ENCODE measurements at regions not wholly inside any gene's neighbourhood (a gene's known extent, or its start where the extent isn't known, plus 50 kb on each side); places are given as distances from the start of the nearest gene placed in this dataset.

- 32% methylated on average over 2 of the region's 2 CpGs for WGBS (ENCODE audit: low lambda C conversion rate, missing lambda C conversion rate)
- Histone ChIP-seq H3K9me2 (replicated peaks; ENCODE audit: insufficient read depth) (no peaks in the 10 kb centered on the region), H3K4me3 (no peak overlapping the region), H3K4me1 (ENCODE audit: insufficient read depth) (no peaks in the 10 kb centered on the region), H3K4me2 (no peak overlapping the region), H3K79me2 (no peaks in the 10 kb centered on the region), H3K27ac (no peak overlapping the region), H3K36me3 (replicated peaks; ENCODE audit: insufficient read depth, low read depth) (no peaks in the 10 kb centered on the region), H3K9me3 (ENCODE audit: low read depth) (no peaks in the 10 kb centered on the region), H3K27me3 (no peaks in the 10 kb centered on the region), H2AFZ (no peak overlapping the region), H4K20me1 (ENCODE audit: insufficient read depth, poor library complexity, severe bottlenecking) (no peaks in the 10 kb centered on the region)
- TF ChIP-seq CTCF (IDR thresholded peaks at IDR 0.05; ENCODE audit: poor library complexity) (no peak), EZH2phosphoT487 (IDR thresholded peaks at IDR 0.05; ENCODE audit: low read depth, severe bottlenecking, unreplicated experiment) (no peak), EZH2 (IDR thresholded peaks at IDR 0.05; ENCODE audit: borderline replicate concordance) (no peak)
- DNase-seq (ENCODE audit: low spot score), result no peak
These were observed 350.5 kb upstream of the COL8A1 start for GRCh38 chr3:99287876-99288275.

GRCh38 chr3:99286266-99286845 is 352.0 kb upstream of the COL8A1 start:
- no peak overlapping the region for H3K4me3 ChIP-seq
- DNase-seq (ENCODE audit: low spot score), result no peak
- no peaks in the 10 kb centered on the region for H3K9me3 ChIP-seq (ENCODE audit: low read depth)
- H4K20me1 ChIP-seq (ENCODE audit: insufficient read depth, poor library complexity, severe bottlenecking), result no peaks in the 10 kb centered on the region
- no peak overlapping the region for H3K27ac ChIP-seq
- H2AFZ ChIP-seq, result no peak overlapping the region
- H3K9me2 ChIP-seq (replicated peaks; ENCODE audit: insufficient read depth), result no peaks in the 10 kb centered on the region
- TF ChIP-seq CTCF (IDR thresholded peaks at IDR 0.05; ENCODE audit: poor library complexity) (no peak), EZH2phosphoT487 (IDR thresholded peaks at IDR 0.05; ENCODE audit: low read depth, severe bottlenecking, unreplicated experiment) (no peak), EZH2 (IDR thresholded peaks at IDR 0.05; ENCODE audit: borderline replicate concordance) (no peak)
- no peaks in the 10 kb centered on the region for H3K79me2 ChIP-seq
- no peaks in the 10 kb centered on the region for H3K4me1 ChIP-seq (ENCODE audit: insufficient read depth)
- no peaks in the 10 kb centered on the region for H3K27me3 ChIP-seq
- H3K4me2 ChIP-seq, result no peak overlapping the region
- no peaks in the 10 kb centered on the region for H3K36me3 ChIP-seq (replicated peaks; ENCODE audit: insufficient read depth, low read depth)

- no peak overlapping the region for H3K4me2 ChIP-seq
- H3K36me3 ChIP-seq (replicated peaks; ENCODE audit: insufficient read depth, low read depth), result no peaks in the 10 kb centered on the region
- TF ChIP-seq EZH2phosphoT487 (IDR thresholded peaks at IDR 0.05; ENCODE audit: low read depth, severe bottlenecking, unreplicated experiment) (no peak), CTCF (IDR thresholded peaks at IDR 0.05; ENCODE audit: poor library complexity) (no peak), EZH2 (IDR thresholded peaks at IDR 0.05; ENCODE audit: borderline replicate concordance) (no peak)
- H3K4me3 ChIP-seq, result no peak overlapping the region
- no peak overlapping the region for H3K27ac ChIP-seq
- H3K79me2 ChIP-seq, result no peaks in the 10 kb centered on the region
- no peaks in the 10 kb centered on the region for H4K20me1 ChIP-seq (ENCODE audit: insufficient read depth, poor library complexity, severe bottlenecking)
- H3K4me1 ChIP-seq (ENCODE audit: insufficient read depth), result no peaks in the 10 kb centered on the region
- H3K9me2 ChIP-seq (replicated peaks; ENCODE audit: insufficient read depth), result no peaks in the 10 kb centered on the region
- H2AFZ ChIP-seq, result no peak overlapping the region
- DNase-seq (ENCODE audit: low spot score), result no peak
- H3K9me3 ChIP-seq (ENCODE audit: low read depth), result no peaks in the 10 kb centered on the region
- 79% methylated on average over 9 of the region's 9 CpGs for WGBS (ENCODE audit: low lambda C conversion rate, missing lambda C conversion rate)
- H3K27me3 ChIP-seq, result no peaks in the 10 kb centered on the region
These were observed 368.3 kb upstream of the DCBLD2 start for GRCh38 chr3:99269606-99270351.
